ENCODE measurements at regions not wholly inside any gene's neighbourhood (a gene's known extent, or its start where the extent isn't known, plus 50 kb on each side); places are given as distances from the start of the nearest gene placed in this dataset.

GRCh38 chr10:33571616-33572015 lies 237.1 kb upstream of the NRP1 start:
- H3K4me2 ChIP-seq (ENCODE audit: insufficient read depth in 1 of 2, low read depth in 2 of 2, low read length in 2 of 2), result no peak overlapping the region
- no peak overlapping the region for H3K56ac ChIP-seq (replicated peaks; ENCODE audit: insufficient read length, low read depth, low read length)
- no peak overlapping the region for H4K8ac ChIP-seq (ENCODE audit: extremely low read depth, insufficient read depth, low read length)
- H4K20me1 ChIP-seq (replicated peaks in 1 of 2; ENCODE audit: control insufficient read depth in 1 of 2, insufficient read depth in 2 of 2, low read length in 2 of 2), result no peaks in the 10 kb centered on the region
- no peak overlapping the region for H4K5ac ChIP-seq (ENCODE audit: insufficient read length, low read depth, low read length)
- H2AFZ ChIP-seq (ENCODE audit: low read length), result no peak overlapping the region
- H3K18ac ChIP-seq (ENCODE audit: extremely low read depth, low read length), result no peak overlapping the region
- ChIA-PET CTCF (ENCODE audit: partially characterized antibody) (no interaction called here), POLR2A (ENCODE audit: partially characterized antibody) (no interaction called here)
- H3K79me2 ChIP-seq (ENCODE audit: control insufficient read depth in 1 of 2, insufficient read depth in 2 of 2, low read length in 2 of 2), result no peaks in the 10 kb centered on the region
- H3K4me1 ChIP-seq (replicated peaks in 1 of 4; ENCODE audit: control insufficient read depth in 3 of 4, insufficient read depth in 4 of 4, low read length in 3 of 4), result no peaks in the 10 kb centered on the region
- H3K36me3 ChIP-seq (ENCODE audit: control insufficient read depth in 2 of 4, insufficient read depth in 4 of 4, low read length in 3 of 4), result no peaks in the 10 kb centered on the region
- WGBS, 2 experiments (ENCODE audit: extremely low coverage in 1 of 2, insufficient coverage in 1 of 2, insufficient read length in 1 of 2, insufficient replicate concordance in 2 of 2, low coverage in 1 of 2, low lambda C conversion rate in 2 of 2, missing lambda C conversion rate in 1 of 2), result 92% methylated on average over 1 of the region's 1 CpG; no CpG with 5 or more reads in 1 of the 2 experiments
- H3K4me3 ChIP-seq (ENCODE audit: extremely low read depth in 1 of 4, insufficient read depth in 2 of 4, low read depth in 3 of 4, low read length in 4 of 4), result no peak overlapping the region
- no peak overlapping the region for H3K9ac ChIP-seq (replicated peaks in 1 of 4; ENCODE audit: extremely low read depth in 1 of 4, low read depth in 3 of 4, low read length in 3 of 4)
- H3K23ac ChIP-seq (ENCODE audit: insufficient read length), result no peak overlapping the region
- FAIRE-seq (no peak), DNase-seq (ENCODE audit: low read depth in 1 of 2, low spot score in 2 of 2) (no peak)
- H2BK12ac ChIP-seq (ENCODE audit: low read depth, low read length), result no peak overlapping the region
- H3K27ac ChIP-seq (ENCODE audit: low read depth, low read length), result no peak overlapping the region
- H3K4ac ChIP-seq (replicated peaks; ENCODE audit: insufficient read length, low read depth, low read length), result no peak overlapping the region
- H3K23me2 ChIP-seq (ENCODE audit: low read depth, low read length), result no peaks in the 10 kb centered on the region
- H3K27me3 ChIP-seq (replicated peaks in 1 of 4; ENCODE audit: control insufficient read depth in 3 of 4, extremely low read depth in 1 of 4, insufficient read depth in 3 of 4, low read length in 3 of 4), result no peaks in the 10 kb centered on the region
- H3K14ac ChIP-seq (ENCODE audit: insufficient read length), result no peak overlapping the region
- no peak overlapping the region for H2BK15ac ChIP-seq (ENCODE audit: low read length)
- H3K9me3 ChIP-seq (ENCODE audit: insufficient read depth in 2 of 2, low read depth in 1 of 2, low read length in 1 of 2), result no peaks in the 10 kb centered on the region
- no peak overlapping the region for H2BK120ac ChIP-seq (replicated peaks; ENCODE audit: low read depth, low read length)
- H3K79me1 ChIP-seq (ENCODE audit: low read depth, low read length), result no peaks in the 10 kb centered on the region
- H2BK5ac ChIP-seq (ENCODE audit: low read depth, low read length), result no peak overlapping the region
- H2AK5ac ChIP-seq (ENCODE audit: low read depth, low read length), result no peak overlapping the region
- no peak overlapping the region for H2BK20ac ChIP-seq (ENCODE audit: low read length)
- no peak for TF ChIP-seq SIRT6 (IDR thresholded peaks at IDR 0.05; ENCODE audit: low read length)
- TF ChIP-seq KDM1A (IDR thresholded peaks at IDR 0.05; ENCODE audit: borderline replicate concordance, low read length), result no peak
- no peak for TF ChIP-seq EP300 (IDR thresholded peaks at IDR 0.05; ENCODE audit: borderline replicate concordance in 1 of 2, low read depth in 2 of 2, low read length in 2 of 2)
- TF ChIP-seq POU5F1 (IDR thresholded peaks at IDR 0.05; ENCODE audit: low read depth, low read length), result no peak
- no peak for TF ChIP-seq YY1 (IDR thresholded peaks at IDR 0.05; ENCODE audit: low read depth, low read length)
- no peak for TF ChIP-seq GTF2F1 (IDR thresholded peaks at IDR 0.05; ENCODE audit: borderline replicate concordance, low read depth, low read length)
- no peak for TF ChIP-seq SIX5 (IDR thresholded peaks at IDR 0.05; ENCODE audit: low read depth, low read length)
- no peak for TF ChIP-seq CREB1 (IDR thresholded peaks at IDR 0.05)
- TF ChIP-seq TAF1 (IDR thresholded peaks at IDR 0.05; ENCODE audit: low read depth, low read length), result no peak
- TF ChIP-seq ATF3 (IDR thresholded peaks at IDR 0.05; ENCODE audit: insufficient read depth, low read depth, low read length), result no peak
- TF ChIP-seq JUND (IDR thresholded peaks at IDR 0.05; ENCODE audit: low read length), result no peak
- no peak for TF ChIP-seq MAFK (IDR thresholded peaks at IDR 0.05; ENCODE audit: low read depth, low read length)
- no peak for TF ChIP-seq NANOG (IDR thresholded peaks at IDR 0.05; ENCODE audit: insufficient read depth, low read depth, low read length, poor library complexity, severe bottlenecking)
- no peak overlapping the region for H4K91ac ChIP-seq (replicated peaks; ENCODE audit: insufficient read length, low read length)

Data from H1 (cell line).